ENCODE measurements at regions not wholly inside any gene's neighbourhood (a gene's known extent, or its start where the extent isn't known, plus 50 kb on each side); places are given as distances from the start of the nearest gene placed in this dataset.

DNA sequence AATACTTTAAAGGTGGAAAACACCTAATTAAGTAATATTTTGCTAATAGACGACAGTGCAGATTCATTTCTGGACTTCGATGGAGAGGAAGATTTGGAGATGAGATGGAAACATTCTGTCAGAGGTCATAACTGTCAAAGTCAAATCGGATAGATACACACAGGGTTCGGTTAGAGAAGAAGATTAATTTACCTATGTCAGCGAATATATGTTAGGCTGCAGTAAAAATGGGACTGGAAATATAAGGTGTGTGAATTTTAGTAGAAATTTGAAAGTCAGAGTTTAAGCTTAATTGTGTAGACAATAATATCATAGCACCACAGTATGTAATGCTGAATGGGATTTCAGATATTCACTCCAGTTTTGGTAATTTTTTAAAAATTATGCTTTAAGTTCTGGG lies 1020.3 kb upstream of the ACO1 start:
- no peaks in the 10 kb centered on the region for H3K79me1 ChIP-seq (ENCODE audit: low read depth in 1 of 2, low read length in 2 of 2)
- no peaks in the 10 kb centered on the region for H3K9me3 ChIP-seq (ENCODE audit: control insufficient read depth, insufficient read depth, low read length)
- no peak overlapping the region for H3K4me2 ChIP-seq (ENCODE audit: low read depth, low read length)
- H2AK9ac ChIP-seq (replicated peaks; ENCODE audit: low read depth, low read length, poor library complexity): no peak overlapping the region
- H4K91ac ChIP-seq (ENCODE audit: insufficient read depth, low read depth, low read length): no peak overlapping the region
- H3K18ac ChIP-seq (ENCODE audit: low read depth, low read length): no peak overlapping the region
- H2BK120ac ChIP-seq (ENCODE audit: low read depth, low read length): no peak overlapping the region
- H2AK5ac ChIP-seq (ENCODE audit: low read depth, low read length): no peak overlapping the region
- H2BK20ac ChIP-seq (ENCODE audit: low read depth, low read length): no peak overlapping the region
- ATAC-seq (ENCODE audit: low read depth) (no peak), DNase-seq (no peak)
- no peaks in the 10 kb centered on the region for H3K36me3 ChIP-seq (ENCODE audit: control insufficient read depth, insufficient read depth, low read length)
- H2AFZ ChIP-seq (replicated peaks; ENCODE audit: low read length, poor library complexity): no peak overlapping the region
- H3K9ac ChIP-seq (ENCODE audit: low read depth, low read length): no peak overlapping the region
- no peak overlapping the region for H3K23ac ChIP-seq (ENCODE audit: low read depth, low read length)
- no peak overlapping the region for H3K14ac ChIP-seq (replicated peaks; ENCODE audit: low read depth, low read length)
- no peaks in the 10 kb centered on the region for H4K20me1 ChIP-seq (ENCODE audit: insufficient read depth, low read length)
- ChIA-PET POLR2A (ENCODE audit: unreplicated experiment) (no interaction called here), CTCF (no interaction called here)
- WGBS, 2 experiments (ENCODE audit: extremely low coverage in 2 of 2, insufficient read length in 1 of 2): 83% methylated on average over 2 of the region's 5 CpGs; no CpG with 5 or more reads in 1 of the 2 experiments
- H3K27ac ChIP-seq (ENCODE audit: insufficient read depth, low read length): no peak overlapping the region
- dilution Hi-C loops (cut with HindIII; ENCODE audit: low sequenced_read_pairs, unreplicated experiment): no loop called here
- H4K5ac ChIP-seq (ENCODE audit: low read depth, low read length): no peak overlapping the region
- H3K4ac ChIP-seq (ENCODE audit: low read depth, low read length): no peak overlapping the region
- H3K56ac ChIP-seq (ENCODE audit: extremely low read depth, insufficient read depth, low read length): no peak overlapping the region
- H3K9me1 ChIP-seq (ENCODE audit: insufficient read depth, low read length): no peaks in the 10 kb centered on the region
- H3K4me1 ChIP-seq (ENCODE audit: control insufficient read depth, insufficient read depth, low read length): no peaks in the 10 kb centered on the region
- no peak overlapping the region for H4K8ac ChIP-seq (ENCODE audit: low read depth in 2 of 2, low read length in 2 of 2)
- H3K27me3 ChIP-seq (ENCODE audit: control insufficient read depth, insufficient read depth, low read length): no peaks in the 10 kb centered on the region
- no peak overlapping the region for H2BK5ac ChIP-seq (ENCODE audit: low read depth, low read length, poor library complexity, severe bottlenecking)
- H2BK15ac ChIP-seq (ENCODE audit: low read depth, low read length): no peak overlapping the region
- TF ChIP-seq CEBPB (IDR thresholded peaks at IDR 0.05; ENCODE audit: low read depth, low read length) (no peak), SMC3 (IDR thresholded peaks at IDR 0.05; ENCODE audit: low read depth, low read length) (no peak), FOS (IDR thresholded peaks at IDR 0.05; ENCODE audit: low read depth, low read length) (no peak), RAD21 (IDR thresholded peaks at IDR 0.05; ENCODE audit: low read length) (no peak), RFX5 (IDR thresholded peaks at IDR 0.05; ENCODE audit: low read depth, low read length) (no peak), MAFK (IDR thresholded peaks at IDR 0.05; ENCODE audit: low read depth, low read length) (peak; percentile 71)
- TF ChIP-seq, protein P1, sequence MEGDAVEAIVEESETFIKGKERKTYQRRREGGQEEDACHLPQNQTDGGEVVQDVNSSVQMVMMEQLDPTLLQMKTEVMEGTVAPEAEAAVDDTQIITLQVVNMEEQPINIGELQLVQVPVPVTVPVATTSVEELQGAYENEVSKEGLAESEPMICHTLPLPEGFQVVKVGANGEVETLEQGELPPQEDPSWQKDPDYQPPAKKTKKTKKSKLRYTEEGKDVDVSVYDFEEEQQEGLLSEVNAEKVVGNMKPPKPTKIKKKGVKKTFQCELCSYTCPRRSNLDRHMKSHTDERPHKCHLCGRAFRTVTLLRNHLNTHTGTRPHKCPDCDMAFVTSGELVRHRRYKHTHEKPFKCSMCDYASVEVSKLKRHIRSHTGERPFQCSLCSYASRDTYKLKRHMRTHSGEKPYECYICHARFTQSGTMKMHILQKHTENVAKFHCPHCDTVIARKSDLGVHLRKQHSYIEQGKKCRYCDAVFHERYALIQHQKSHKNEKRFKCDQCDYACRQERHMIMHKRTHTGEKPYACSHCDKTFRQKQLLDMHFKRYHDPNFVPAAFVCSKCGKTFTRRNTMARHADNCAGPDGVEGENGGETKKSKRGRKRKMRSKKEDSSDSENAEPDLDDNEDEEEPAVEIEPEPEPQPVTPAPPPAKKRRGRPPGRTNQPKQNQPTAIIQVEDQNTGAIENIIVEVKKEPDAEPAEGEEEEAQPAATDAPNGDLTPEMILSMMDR (conservative IDR thresholded peaks at IDR 0.05; ENCODE audit: low read depth, low read length): no peak
- no peak overlapping the region for H3K4me3 ChIP-seq (ENCODE audit: insufficient read depth, low read depth, low read length)
- intact Hi-C loops (cut with micrococcal nuclease): no loop called here
- BruUV-seq (replicated peaks): no TSS peak
- in situ Hi-C loops (cut with MboI; ENCODE audit: low sequenced_read_pairs): no loop called here
